Endothelial cell of umbilical vein (primary cell): ENCODE measurements at regions not wholly inside any gene's neighbourhood (a gene's known extent, or its start where the extent isn't known, plus 50 kb on each side); places are given as distances from the start of the nearest gene placed in this dataset.

Experiments used
- BruUV-seq: library from RNA; stranded (reverse); fragments of 400-500 nt; replicated peaks from 2 replicates; lab custom pipeline; 2021; lab: Mats Ljungman, UMichigan
- CTCF ChIA-PET: fragments of 300-600, 350-600 bp; sonication (Branson Sonifier 250); formaldehyde crosslinking; loops from one replicate; lab custom pipeline; 2021; ENCODE audit warnings: antibody characterized with exemption, inconsistent platforms; lab: Charles Lee
- POLR2A ChIA-PET: fragments of 300-600, 350-600 bp; sonication (Branson Sonifier 250); formaldehyde crosslinking; loops from one replicate; lab custom pipeline; 2021; ENCODE audit warnings: antibody characterized with exemption, inconsistent platforms; lab: Charles Lee
- DNase-seq: peaks from one replicate; pipeline ENCODE4 v3.0.0-alpha.2; 2011; ENCODE audit warnings: low read depth, low spot score
- FAIRE-seq: peaks from 2 replicates; lab custom pipeline; 2011; peaks lifted over from hg19 to GRCh38; lab: Jason Lieb, UNC
- H2AFZ ChIP-seq: 2 replicates; pipeline ENCODE4 v1.6.0; 2012; ENCODE audit warnings: low read depth, low read length, control low read depth, inconsistent platforms
- H3K27ac ChIP-seq: 2 replicates; pipeline ENCODE4 v1.5.1; 2011; ENCODE audit warnings: low read depth, mild to moderate bottlenecking, control low read depth, low read length, moderate library complexity; ENCODE audit not compliant: insufficient read depth
- H3K27me3 ChIP-seq, 2 experiments: 2 replicates each; pipeline versions ENCODE4 v1.6.0 to v1.6.1; 2011; ENCODE audit warnings: low read length in 2 of 2, mixed read lengths in 1 of 2; ENCODE audit not compliant: control insufficient read depth in 2 of 2, insufficient read depth in 2 of 2
- H3K36me3 ChIP-seq, 2 experiments: 2 replicates in 1 of 2; 3 replicates in 1 of 2; pipeline ENCODE4 v1.5.1; 2011; ENCODE audit warnings: low read length in 2 of 2, mild to moderate bottlenecking in 1 of 2, moderate library complexity in 1 of 2; ENCODE audit not compliant: control insufficient read depth in 2 of 2, insufficient read depth in 2 of 2; ENCODE audit errors: extremely low read depth in 1 of 2
- H3K4me1 ChIP-seq: 3 replicates; pipeline ENCODE4 v1.5.1; 2011; ENCODE audit warnings: mild to moderate bottlenecking, low read length; ENCODE audit not compliant: control insufficient read depth, insufficient read depth; ENCODE audit errors: extremely low read depth
- H3K4me2 ChIP-seq: 2 replicates; pipeline ENCODE4 v1.6.1; 2011; ENCODE audit warnings: low read length, control low read depth, mixed read lengths; ENCODE audit not compliant: insufficient read depth
- H3K4me3 ChIP-seq, 3 experiments: fragments of 200-600 bp in 1 of 3; sonication (generic), shearing (Covaris generic) in 1 of 3; replicated peaks in 1 of 3; 2 replicates each; pipeline ENCODE4 v1.5.1; 2011 to 2016; ENCODE audit warnings: control low read depth in 3 of 3, low read length in 3 of 3, mild to moderate bottlenecking in 2 of 3, inconsistent platforms in 1 of 3, low read depth in 1 of 3, moderate library complexity in 1 of 3; ENCODE audit not compliant: insufficient read depth in 1 of 3
- H3K79me2 ChIP-seq: 2 replicates; pipeline ENCODE4 v1.6.0; 2012; ENCODE audit warnings: low read length, inconsistent platforms; ENCODE audit not compliant: control insufficient read depth, insufficient read depth
- H3K9ac ChIP-seq: replicated peaks from 2 replicates; pipeline ENCODE3; 2011; ENCODE audit warnings: low read length, control low read depth; ENCODE audit not compliant: insufficient read depth; ENCODE audit errors: extremely low read depth
- H3K9me1 ChIP-seq: replicated peaks from 3 replicates; pipeline ENCODE4 v1.6.0; 2011; ENCODE audit warnings: mild to moderate bottlenecking, low read length; ENCODE audit not compliant: control insufficient read depth, insufficient read depth; ENCODE audit errors: extremely low read depth
- H3K9me3 ChIP-seq: replicated peaks from 2 replicates; pipeline ENCODE4 v1.5.1; 2012; ENCODE audit warnings: low read length, inconsistent platforms; ENCODE audit not compliant: control insufficient read depth, insufficient read depth
- H4K20me1 ChIP-seq: replicated peaks from 2 replicates; pipeline ENCODE3; 2011; ENCODE audit warnings: mild to moderate bottlenecking, low read length; ENCODE audit not compliant: control insufficient read depth, insufficient read depth; ENCODE audit errors: extremely low read depth
- EZH2 ChIP-seq: IDR thresholded peaks from 2 replicates; pipeline ENCODE4 v1.6.1; 2012; ENCODE audit warnings: borderline replicate concordance, low read depth, mild to moderate bottlenecking, moderate library complexity, low read length, inconsistent platforms; ENCODE audit not compliant: severe bottlenecking
- FOS ChIP-seq: IDR thresholded peaks from 2 replicates; pipeline ENCODE4 v1.6.1; 2011; ENCODE audit warnings: mild to moderate bottlenecking, low read length, moderate library complexity, borderline replicate concordance; ENCODE audit not compliant: insufficient read depth
- GATA2 ChIP-seq: IDR thresholded peaks from 2 replicates; pipeline ENCODE4 v1.7.0; 2011; ENCODE audit warnings: low read depth, mild to moderate bottlenecking, moderate library complexity, mixed read lengths, low read length; ENCODE audit not compliant: insufficient read length, insufficient read depth
- JUN ChIP-seq: IDR thresholded peaks from 2 replicates; pipeline ENCODE4 v1.6.1; 2011; ENCODE audit warnings: borderline replicate concordance, low read depth; ENCODE audit not compliant: insufficient read length, insufficient read depth
- MAX ChIP-seq: IDR thresholded peaks from 2 replicates; pipeline ENCODE4 v1.6.1; 2011; ENCODE audit not compliant: insufficient read depth, insufficient read length
- MYC ChIP-seq: IDR thresholded peaks from one replicate; pipeline ENCODE4 v1.6.1; 2011; ENCODE audit warnings: mild to moderate bottlenecking, low read depth, low read length
- POLR2A ChIP-seq: IDR thresholded peaks from 2 replicates; pipeline ENCODE4 v1.6.1; 2012; ENCODE audit warnings: low read depth, mild to moderate bottlenecking, control low read depth, low read length
- POLR2AphosphoS5 ChIP-seq: IDR thresholded peaks from 2 replicates; pipeline ENCODE4 v1.6.1; 2012; ENCODE audit warnings: low read depth, mild to moderate bottlenecking, control low read depth, low read length, moderate library complexity; ENCODE audit not compliant: insufficient read depth
- dilution Hi-C: fragments of 300-500 bp; cut with MboI; formaldehyde crosslinking; loops from one replicate; pipeline ENCODE4 v1.15.0; 2019; ENCODE audit warnings: low sequenced_read_pairs; ENCODE audit not compliant: extremely low pct_ligation_motif_present
- intact Hi-C: fragments of 100-400 bp; cut with micrococcal nuclease; formaldehyde crosslinking; loops from one replicate; pipeline ENCODE4 v1.10.0; 2022
- TF ChIP-seq, protein P1 (sequence below), 2 donors: IDR thresholded peaks; 1 replicate in 1 of 2; 2 replicates in 1 of 2; pipeline ENCODE4 v1.5.1; 2011; ENCODE audit warnings: low read length in 2 of 2, mild to moderate bottlenecking in 2 of 2, moderate library complexity in 2 of 2, control low read depth in 1 of 2, inconsistent platforms in 1 of 2, low read depth in 1 of 2; ENCODE audit not compliant: insufficient read depth in 1 of 2; ENCODE audit errors: extremely low read depth in 1 of 2

- no peaks in the 10 kb centered on the region for H3K9me3 ChIP-seq
- H4K20me1 ChIP-seq: no peaks in the 10 kb centered on the region
- no peak overlapping the region for H3K4me2 ChIP-seq
- no peaks in the 10 kb centered on the region for H3K79me2 ChIP-seq
- H3K27me3 ChIP-seq: no peaks in the 10 kb centered on the region
- no peaks in the 10 kb centered on the region for H3K4me1 ChIP-seq
- no peak overlapping the region for H3K4me3 ChIP-seq
- H3K27ac ChIP-seq: no peak overlapping the region
- DNase-seq (no peak), FAIRE-seq (no peak)
- no peak for TF ChIP-seq FOS
- TF ChIP-seq, protein P1, sequence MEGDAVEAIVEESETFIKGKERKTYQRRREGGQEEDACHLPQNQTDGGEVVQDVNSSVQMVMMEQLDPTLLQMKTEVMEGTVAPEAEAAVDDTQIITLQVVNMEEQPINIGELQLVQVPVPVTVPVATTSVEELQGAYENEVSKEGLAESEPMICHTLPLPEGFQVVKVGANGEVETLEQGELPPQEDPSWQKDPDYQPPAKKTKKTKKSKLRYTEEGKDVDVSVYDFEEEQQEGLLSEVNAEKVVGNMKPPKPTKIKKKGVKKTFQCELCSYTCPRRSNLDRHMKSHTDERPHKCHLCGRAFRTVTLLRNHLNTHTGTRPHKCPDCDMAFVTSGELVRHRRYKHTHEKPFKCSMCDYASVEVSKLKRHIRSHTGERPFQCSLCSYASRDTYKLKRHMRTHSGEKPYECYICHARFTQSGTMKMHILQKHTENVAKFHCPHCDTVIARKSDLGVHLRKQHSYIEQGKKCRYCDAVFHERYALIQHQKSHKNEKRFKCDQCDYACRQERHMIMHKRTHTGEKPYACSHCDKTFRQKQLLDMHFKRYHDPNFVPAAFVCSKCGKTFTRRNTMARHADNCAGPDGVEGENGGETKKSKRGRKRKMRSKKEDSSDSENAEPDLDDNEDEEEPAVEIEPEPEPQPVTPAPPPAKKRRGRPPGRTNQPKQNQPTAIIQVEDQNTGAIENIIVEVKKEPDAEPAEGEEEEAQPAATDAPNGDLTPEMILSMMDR (IDR thresholded peaks at IDR 0.05; ENCODE audit: extremely low read depth in 1 of 2, insufficient read depth in 1 of 2, low read depth in 1 of 2, low read length in 2 of 2): no peak
- TF ChIP-seq POLR2A: no peak
- no peak for TF ChIP-seq MYC
- TF ChIP-seq EZH2: no peak
- TF ChIP-seq JUN: no peak
- TF ChIP-seq MAX: no peak
- TF ChIP-seq POLR2AphosphoS5: no peak
- TF ChIP-seq GATA2: no peak
- CTCF ChIA-PET: no interaction called here
- intact Hi-C loops (loop anchor here (10.0 kb wide), 1 partner anchor 1633 kb away; no protein-coding TSS in a partner anchor), dilution Hi-C loops (no loop called here)
- no peaks in the 10 kb centered on the region for H3K9me1 ChIP-seq
- H3K36me3 ChIP-seq: no peaks in the 10 kb centered on the region
- H2AFZ ChIP-seq: no peak overlapping the region
- no peak overlapping the region for H3K9ac ChIP-seq
- BruUV-seq: no TSS peak
- POLR2A ChIA-PET: no interaction called here
These were observed 249.3 kb downstream of the NNT start for GRCh38 chr5:43852279-43852678.
